ENCODE measurements at regions not wholly inside any gene's neighbourhood (a gene's known extent, or its start where the extent isn't known, plus 50 kb on each side); places are given as distances from the start of the nearest gene placed in this dataset.

- POLR2A ChIA-PET: no interaction called here
- CTCF ChIA-PET: no interaction called here
Measured at GRCh38 chr3:170759511-170760173, 110.4 kb downstream of the RPL22L1 start.

- POLR2A ChIA-PET: no interaction called here
- CTCF ChIA-PET: no interaction called here
Measured at GRCh38 chr3:170757038-170757437, 113.0 kb downstream of the RPL22L1 start.

GRCh38 chr3:170754311-170754693 is 115.7 kb downstream of the RPL22L1 start:
- ChIA-PET CTCF (no interaction called here), POLR2A (no interaction called here)

- CTCF ChIA-PET: no interaction called here
Measured at GRCh38 chr3:170753421-170754310, 116.3 kb downstream of the RPL22L1 start.

GRCh38 chr3:170752571-170753155 is 117.3 kb downstream of the RPL22L1 start:
- ChIA-PET CTCF (no interaction called here), POLR2A (no interaction called here)

More at GRCh38 chr3:170753421-170754310, 116.3 kb downstream of the RPL22L1 start:
- POLR2A ChIA-PET: no interaction called here

GRCh38 chr3:170751899-170752293 is 118.1 kb downstream of the RPL22L1 start:
- POLR2A ChIA-PET: no interaction called here

GRCh38 chr3:170751083-170751898 is 118.7 kb downstream of the RPL22L1 start:
- CTCF ChIA-PET: no interaction called here
- POLR2A ChIA-PET: no interaction called here

More at GRCh38 chr3:170751899-170752293, 118.1 kb downstream of the RPL22L1 start:
- CTCF ChIA-PET: no interaction called here

- ChIA-PET POLR2A (no interaction called here), CTCF (no interaction called here)
Measured at GRCh38 chr3:170750478-170750830, 119.5 kb downstream of the RPL22L1 start.

- ChIA-PET CTCF (no interaction called here), POLR2A (no interaction called here)
Measured at GRCh38 chr3:170749765-170750477, 120.1 kb downstream of the RPL22L1 start.

GRCh38 chr3:170749185-170749584 is 120.8 kb downstream of the RPL22L1 start:
- CTCF ChIA-PET: no interaction called here
- POLR2A ChIA-PET: no interaction called here

GRCh38 chr3:170746175-170746942 is 123.6 kb downstream of the RPL22L1 start:
- ChIA-PET POLR2A (no interaction called here), CTCF (interaction anchor here (1.6 kb wide), 1 partner anchor 19 kb away, joined by 4 read pairs; no protein-coding TSS in a partner anchor)

GRCh38 chr3:170745211-170745718 is 124.7 kb downstream of the RPL22L1 start:
- CTCF ChIA-PET: no interaction called here
- POLR2A ChIA-PET: no interaction called here

- POLR2A ChIA-PET: no interaction called here
- CTCF ChIA-PET: no interaction called here
Measured at GRCh38 chr3:170741756-170742529, 128.1 kb downstream of the RPL22L1 start.

GRCh38 chr3:170740726-170741591 is 129.0 kb downstream of the RPL22L1 start:
- ChIA-PET POLR2A (no interaction called here), CTCF (no interaction called here)

- POLR2A ChIA-PET: no interaction called here
- CTCF ChIA-PET: no interaction called here
Measured at GRCh38 chr3:170740285-170740684, 129.7 kb downstream of the RPL22L1 start.

- ChIA-PET POLR2A (no interaction called here), CTCF (no interaction called here)
Measured at GRCh38 chr3:170739410-170739809, 130.6 kb downstream of the RPL22L1 start.

- ChIA-PET CTCF (no interaction called here), POLR2A (no interaction called here)
Measured at GRCh38 chr3:170738766-170739165, 131.2 kb downstream of the RPL22L1 start.
